NCI-H1105 (cell line): ENCODE measurements at regions not wholly inside any gene's neighbourhood (a gene's known extent, or its start where the extent isn't known, plus 50 kb on each side); places are given as distances from the start of the nearest gene placed in this dataset.
A peak's percentile ranks its signal among the peaks of the same experiment; 100 is the strongest.

Experiments
- DNase-seq: peaks from one replicate; lab custom pipeline; 2025; lab: John Stamatoyannopoulos, UW

GRCh38 chr15:66931768-66932633 is 133.4 kb upstream of the SMAD3 start:
- no peak for DNase-seq

- DNase-seq, result no peak
Observed at GRCh38 chr15:66932634-66933024, 132.8 kb upstream of the SMAD3 start.

- DNase-seq, result no peak
Observed at GRCh38 chr15:66933932-66934867, 131.2 kb upstream of the SMAD3 start.

GRCh38 chr15:66934868-66935520 is 130.4 kb upstream of the SMAD3 start:
- DNase-seq, result no peak

- no peak for DNase-seq
Observed at GRCh38 chr15:66935688-66936087, 129.7 kb upstream of the SMAD3 start.

- no peak for DNase-seq
Observed at GRCh38 chr15:66936109-66936860, 129.1 kb upstream of the SMAD3 start.

GRCh38 chr15:66936861-66937582 is 128.4 kb upstream of the SMAD3 start:
- no peak for DNase-seq

- no peak for DNase-seq
Observed at GRCh38 chr15:66937588-66937987, 127.8 kb upstream of the SMAD3 start.

- DNase-seq, result no peak
Observed at GRCh38 chr15:66938114-66938830, 127.1 kb upstream of the SMAD3 start.

GRCh38 chr15:66939016-66939415 is 126.4 kb upstream of the SMAD3 start:
- DNase-seq, result no peak

GRCh38 chr15:66939451-66940023 is 125.9 kb upstream of the SMAD3 start:
- no peak for DNase-seq

GRCh38 chr15:66940368-66940767 is 125.0 kb upstream of the SMAD3 start:
- DNase-seq, result no peak

GRCh38 chr15:66941108-66941711 is 124.2 kb upstream of the SMAD3 start:
- no peak for DNase-seq

- DNase-seq, result no peak
Observed at GRCh38 chr15:66941791-66942190, 123.6 kb upstream of the SMAD3 start.

- no peak for DNase-seq
Observed at GRCh38 chr15:66942649-66943390, 122.6 kb upstream of the SMAD3 start.

- DNase-seq, result peak; percentile 68
Observed at GRCh38 chr15:66943456-66944095, 121.8 kb upstream of the SMAD3 start.

GRCh38 chr15:66944121-66944520 is 121.3 kb upstream of the SMAD3 start:
- no peak for DNase-seq

- DNase-seq, result no peak
Observed at GRCh38 chr15:66945286-66945685, 120.1 kb upstream of the SMAD3 start.
